ENCODE measurements at regions not wholly inside any gene's neighbourhood (a gene's known extent, or its start where the extent isn't known, plus 50 kb on each side); places are given as distances from the start of the nearest gene placed in this dataset.

- H3K36me3 ChIP-seq (ENCODE audit: insufficient read depth, low read length) = no peaks in the 10 kb centered on the region
- H3K9me3 ChIP-seq (ENCODE audit: low read length) = no peaks in the 10 kb centered on the region
- no peak overlapping the region for H2AFZ ChIP-seq (ENCODE audit: low read depth, low read length)
- peaks cover 26% of the 10 kb centered on the region for H3K27me3 ChIP-seq (ENCODE audit: insufficient read depth, low read length)
- no peak overlapping the region for H3K4me3 ChIP-seq (ENCODE audit: low read length)
- H3K4me1 ChIP-seq (ENCODE audit: insufficient read depth, low read length) = no peaks in the 10 kb centered on the region
Measured at GRCh38 chr3:194756791-194757325, 71.2 kb downstream of the FAM43A start.

- no peaks in the 10 kb centered on the region for H3K4me1 ChIP-seq (ENCODE audit: insufficient read depth, low read length)
Measured at GRCh38 chr3:194757647-194758061, 72.0 kb downstream of the FAM43A start.

GRCh38 chr3:194758716-194759115, 73.0 kb downstream of the FAM43A start:
- no peak overlapping the region for H3K4me3 ChIP-seq (ENCODE audit: low read length)
- no peaks in the 10 kb centered on the region for H3K4me1 ChIP-seq (ENCODE audit: insufficient read depth, low read length)
- H3K36me3 ChIP-seq (ENCODE audit: insufficient read depth, low read length) = no peaks in the 10 kb centered on the region
- H2AFZ ChIP-seq (ENCODE audit: low read depth, low read length) = no peak overlapping the region
- H3K27me3 ChIP-seq (ENCODE audit: insufficient read depth, low read length) = peaks cover 26% of the 10 kb centered on the region
- no peaks in the 10 kb centered on the region for H3K9me3 ChIP-seq (ENCODE audit: low read length)

More at GRCh38 chr3:194757647-194758061, 72.0 kb downstream of the FAM43A start:
- H3K9me3 ChIP-seq (ENCODE audit: low read length) = no peaks in the 10 kb centered on the region
- no peak overlapping the region for H2AFZ ChIP-seq (ENCODE audit: low read depth, low read length)
- H3K27me3 ChIP-seq (ENCODE audit: insufficient read depth, low read length) = peaks cover 28% of the 10 kb centered on the region
- H3K36me3 ChIP-seq (ENCODE audit: insufficient read depth, low read length) = no peaks in the 10 kb centered on the region
- no peak overlapping the region for H3K4me3 ChIP-seq (ENCODE audit: low read length)

- Histone ChIP-seq H3K27me3 (ENCODE audit: insufficient read depth, low read length) (peaks cover 22% of the 10 kb centered on the region), H3K36me3 (ENCODE audit: insufficient read depth, low read length) (no peaks in the 10 kb centered on the region), H3K9me3 (ENCODE audit: low read length) (no peaks in the 10 kb centered on the region), H3K4me1 (ENCODE audit: insufficient read depth, low read length) (no peaks in the 10 kb centered on the region), H3K4me3 (ENCODE audit: low read length) (no peak overlapping the region), H2AFZ (ENCODE audit: low read depth, low read length) (no peak overlapping the region)
Measured at GRCh38 chr3:194760494-194761137, 74.9 kb downstream of the FAM43A start.

- no peaks in the 10 kb centered on the region for H3K4me1 ChIP-seq (ENCODE audit: insufficient read depth, low read length)
- no peak overlapping the region for H2AFZ ChIP-seq (ENCODE audit: low read depth, low read length)
- peaks cover 22% of the 10 kb centered on the region for H3K27me3 ChIP-seq (ENCODE audit: insufficient read depth, low read length)
- no peak overlapping the region for H3K4me3 ChIP-seq (ENCODE audit: low read length)
- H3K9me3 ChIP-seq (ENCODE audit: low read length) = no peaks in the 10 kb centered on the region
- H3K36me3 ChIP-seq (ENCODE audit: insufficient read depth, low read length) = no peaks in the 10 kb centered on the region
Measured at GRCh38 chr3:194761384-194761783, 75.7 kb downstream of the FAM43A start.

- H2AFZ ChIP-seq (ENCODE audit: low read depth, low read length) = no peak overlapping the region
- no peak overlapping the region for H3K4me3 ChIP-seq (ENCODE audit: low read length)
- no peaks in the 10 kb centered on the region for H3K9me3 ChIP-seq (ENCODE audit: low read length)
- H3K27me3 ChIP-seq (ENCODE audit: insufficient read depth, low read length) = peaks cover 8% of the 10 kb centered on the region
- no peaks in the 10 kb centered on the region for H3K36me3 ChIP-seq (ENCODE audit: insufficient read depth, low read length)
- H3K4me1 ChIP-seq (ENCODE audit: insufficient read depth, low read length) = peaks cover 6% of the 10 kb centered on the region
Measured at GRCh38 chr3:194766845-194767244, 81.2 kb downstream of the FAM43A start.

- no peak overlapping the region for H2AFZ ChIP-seq (ENCODE audit: low read depth, low read length)
- no peaks in the 10 kb centered on the region for H3K9me3 ChIP-seq (ENCODE audit: low read length)
- H3K27me3 ChIP-seq (ENCODE audit: insufficient read depth, low read length) = peaks cover 7% of the 10 kb centered on the region
- H3K4me3 ChIP-seq (ENCODE audit: low read length) = no peak overlapping the region
- H3K4me1 ChIP-seq (ENCODE audit: insufficient read depth, low read length) = peaks cover 6% of the 10 kb centered on the region
- no peaks in the 10 kb centered on the region for H3K36me3 ChIP-seq (ENCODE audit: insufficient read depth, low read length)
Measured at GRCh38 chr3:194767446-194768207, 81.9 kb downstream of the FAM43A start.

GRCh38 chr3:194768586-194768985, 82.9 kb downstream of the FAM43A start:
- H3K36me3 ChIP-seq (ENCODE audit: insufficient read depth, low read length) = no peaks in the 10 kb centered on the region
- H3K4me1 ChIP-seq (ENCODE audit: insufficient read depth, low read length) = peaks cover 6% of the 10 kb centered on the region
- peak overlapping the region; percentile 41 for H3K4me3 ChIP-seq (ENCODE audit: low read length)
- peaks cover 7% of the 10 kb centered on the region for H3K27me3 ChIP-seq (ENCODE audit: insufficient read depth, low read length)
- H2AFZ ChIP-seq (ENCODE audit: low read depth, low read length) = no peak overlapping the region
- H3K9me3 ChIP-seq (ENCODE audit: low read length) = no peaks in the 10 kb centered on the region

GRCh38 chr3:194769020-194769643, 83.4 kb downstream of the FAM43A start:
- H3K36me3 ChIP-seq (ENCODE audit: insufficient read depth, low read length) = no peaks in the 10 kb centered on the region
- H2AFZ ChIP-seq (ENCODE audit: low read depth, low read length) = peak overlapping the region; percentile 94
- peaks cover 6% of the 10 kb centered on the region for H3K4me1 ChIP-seq (ENCODE audit: insufficient read depth, low read length)
- peak overlapping the region; percentile 41 for H3K4me3 ChIP-seq (ENCODE audit: low read length)
- no peaks in the 10 kb centered on the region for H3K9me3 ChIP-seq (ENCODE audit: low read length)
- H3K27me3 ChIP-seq (ENCODE audit: insufficient read depth, low read length) = peaks cover 7% of the 10 kb centered on the region

GRCh38 chr3:194772241-194773000, 86.7 kb downstream of the FAM43A start:
- H3K9me3 ChIP-seq (ENCODE audit: low read length) = no peaks in the 10 kb centered on the region
- H3K27me3 ChIP-seq (ENCODE audit: insufficient read depth, low read length) = peaks cover 7% of the 10 kb centered on the region
- H3K4me3 ChIP-seq (ENCODE audit: low read length) = no peak overlapping the region
- no peak overlapping the region for H2AFZ ChIP-seq (ENCODE audit: low read depth, low read length)
- H3K36me3 ChIP-seq (ENCODE audit: insufficient read depth, low read length) = no peaks in the 10 kb centered on the region
- peaks cover 6% of the 10 kb centered on the region for H3K4me1 ChIP-seq (ENCODE audit: insufficient read depth, low read length)

GRCh38 chr3:194773216-194773615, 87.5 kb downstream of the FAM43A start:
- H3K27me3 ChIP-seq (ENCODE audit: insufficient read depth, low read length) = peaks cover 3% of the 10 kb centered on the region
- H3K36me3 ChIP-seq (ENCODE audit: insufficient read depth, low read length) = no peaks in the 10 kb centered on the region
- H3K4me3 ChIP-seq (ENCODE audit: low read length) = no peak overlapping the region
- no peak overlapping the region for H2AFZ ChIP-seq (ENCODE audit: low read depth, low read length)
- H3K4me1 ChIP-seq (ENCODE audit: insufficient read depth, low read length) = peaks cover 6% of the 10 kb centered on the region
- H3K9me3 ChIP-seq (ENCODE audit: low read length) = no peaks in the 10 kb centered on the region

- Histone ChIP-seq H3K4me3 (ENCODE audit: low read length) (no peak overlapping the region), H3K27me3 (ENCODE audit: insufficient read depth, low read length) (peaks cover 3% of the 10 kb centered on the region), H2AFZ (ENCODE audit: low read depth, low read length) (no peak overlapping the region), H3K9me3 (ENCODE audit: low read length) (no peaks in the 10 kb centered on the region), H3K4me1 (ENCODE audit: insufficient read depth, low read length) (peaks cover 3% of the 10 kb centered on the region), H3K36me3 (ENCODE audit: insufficient read depth, low read length) (no peaks in the 10 kb centered on the region)
Measured at GRCh38 chr3:194773771-194774455, 88.2 kb downstream of the FAM43A start.
